GM19240 (cell line): ENCODE measurements at regions not wholly inside any gene's neighbourhood (a gene's known extent, or its start where the extent isn't known, plus 50 kb on each side); places are given as distances from the start of the nearest gene placed in this dataset.
"Not testable (repeated sequence)": the region's sequence is repeated elsewhere in the genome, so short reads cannot be mapped to it uniquely, and the experiment has no call there.

Experiments
- DNase-seq: peaks from one replicate; pipeline ENCODE4 v3.0.0; 2011; ENCODE audit warnings: low spot score; ENCODE audit not compliant: insufficient read length

DNA sequence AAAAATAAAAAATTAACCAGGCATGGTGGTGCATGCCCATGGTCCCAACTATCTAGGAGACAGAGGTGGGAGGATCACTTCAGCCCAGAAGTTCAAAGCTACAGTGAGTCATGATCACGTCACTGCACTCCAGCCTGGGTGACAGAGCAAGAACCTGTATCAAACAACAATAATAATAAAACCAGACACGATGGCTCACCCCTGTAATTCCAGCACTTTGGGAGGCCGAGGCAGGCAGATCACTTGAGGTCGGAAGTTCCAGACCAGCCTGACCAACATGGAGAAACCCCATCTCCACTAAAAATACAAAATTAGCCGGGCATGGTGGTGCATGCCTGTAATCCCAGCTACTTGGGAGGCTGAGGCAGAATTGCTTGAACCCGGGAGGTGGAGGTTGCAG is 159.4 kb downstream of the SKIDA1 start:
- not testable (repeated sequence) for DNase-seq

- DNase-seq = no peak
These were observed 161.0 kb downstream of the SKIDA1 start for GRCh38 chr10:21364196-21365114.

- DNase-seq = no peak
These were observed 161.8 kb downstream of the SKIDA1 start for GRCh38 chr10:21363731-21364104.

DNA sequence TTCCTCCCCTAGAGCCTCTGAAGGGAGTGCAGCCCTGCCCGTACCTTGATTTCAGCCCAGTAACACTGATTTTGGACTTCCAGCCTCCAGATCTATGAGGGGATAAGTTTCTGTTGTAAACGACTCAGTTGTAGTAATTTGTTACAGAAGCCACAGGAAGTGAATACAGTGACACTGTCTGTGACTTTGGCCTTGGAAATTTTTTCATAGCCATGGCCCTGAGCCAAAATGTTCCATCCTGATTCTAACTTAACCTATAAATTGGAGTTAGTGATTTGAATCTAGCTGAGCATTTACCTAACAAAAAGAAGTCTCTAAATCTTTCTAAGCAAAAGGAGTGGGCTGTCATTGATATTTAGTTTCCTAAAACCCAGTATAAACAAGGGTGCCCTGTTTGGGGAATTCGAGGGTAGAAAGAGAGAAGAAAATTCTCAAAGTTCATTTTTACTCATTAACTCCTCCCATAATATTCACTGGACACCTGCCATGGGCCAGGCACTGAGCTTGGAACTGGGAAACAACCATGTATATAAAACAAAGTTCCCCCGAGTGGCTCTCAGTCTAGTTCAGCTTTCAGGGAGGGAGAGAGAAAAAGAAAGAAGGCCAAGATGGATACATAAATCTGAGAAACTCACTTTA is 162.3 kb downstream of the SKIDA1 start:
- DNase-seq = no peak

- DNase-seq = no peak
These were observed 166.3 kb downstream of the SKIDA1 start for GRCh38 chr10:21359202-21359601.

GRCh38 chr10:21355591-21356011 is 169.9 kb downstream of the SKIDA1 start:
- no peak for DNase-seq

- no peak for DNase-seq
These were observed 172.6 kb downstream of the SKIDA1 start for GRCh38 chr10:21352886-21353285.

DNA sequence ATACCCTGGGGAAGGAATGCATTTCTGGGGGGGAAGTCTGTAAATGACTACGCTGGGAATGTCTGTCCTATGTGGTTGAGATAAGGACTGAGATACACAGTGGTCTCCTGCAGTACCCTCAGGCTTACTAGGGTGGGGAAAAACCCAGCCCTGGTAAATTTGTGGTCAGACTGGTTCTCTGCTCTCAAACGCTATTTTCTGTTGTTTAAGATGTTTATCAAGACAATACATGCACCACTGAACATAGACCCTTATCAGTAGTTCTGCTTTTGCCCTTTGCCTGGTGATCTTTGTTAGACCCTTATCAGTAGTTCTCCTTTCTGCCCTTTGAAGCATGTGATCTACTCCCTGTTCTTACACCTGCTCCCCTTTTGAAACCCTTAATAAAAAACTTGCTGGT is 173.9 kb downstream of the SKIDA1 start:
- DNase-seq = not testable (repeated sequence)

DNA sequence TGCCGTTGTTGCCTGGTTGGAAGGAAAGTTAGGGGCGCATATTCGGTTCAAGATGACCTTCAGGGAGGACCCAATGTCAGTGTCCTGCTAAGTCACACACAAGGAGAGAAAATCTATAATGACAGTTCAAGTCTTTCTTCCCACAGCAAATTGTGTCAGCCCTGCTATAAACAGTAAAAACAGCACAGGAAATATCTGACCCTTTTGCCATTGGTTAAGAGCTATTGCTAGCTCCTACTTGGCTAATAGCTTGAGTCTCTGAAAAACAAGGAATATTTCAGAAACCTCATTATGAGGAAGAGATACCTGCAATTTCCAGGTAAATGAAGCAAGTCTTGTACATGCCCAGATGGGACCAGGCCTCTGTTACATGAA is 175.6 kb downstream of the SKIDA1 start:
- DNase-seq = no peak

DNA sequence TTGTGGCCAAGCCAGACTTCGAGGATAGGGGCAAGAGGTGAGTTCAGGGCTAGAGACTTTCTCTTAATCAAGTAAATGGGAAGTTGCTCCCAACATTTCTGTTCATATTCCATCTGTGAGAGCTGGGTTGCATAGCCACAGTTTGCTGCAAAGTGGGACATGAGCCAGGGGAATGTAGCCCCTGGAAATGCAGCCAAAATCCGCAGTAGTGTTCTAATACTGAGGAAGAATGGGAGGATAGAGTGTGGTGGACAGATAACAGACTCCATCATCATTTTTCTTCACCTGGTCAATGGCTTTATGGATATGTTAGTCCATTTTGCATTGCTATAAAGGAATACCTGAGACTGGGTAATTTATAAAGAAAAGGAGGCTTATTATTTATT is 177.7 kb downstream of the SKIDA1 start:
- DNase-seq = no peak

GRCh38 chr10:21347043-21347784 is 178.3 kb downstream of the SKIDA1 start:
- DNase-seq = no peak

GRCh38 chr10:21343087-21343486 is 182.4 kb downstream of the SKIDA1 start:
- DNase-seq = no peak

DNA sequence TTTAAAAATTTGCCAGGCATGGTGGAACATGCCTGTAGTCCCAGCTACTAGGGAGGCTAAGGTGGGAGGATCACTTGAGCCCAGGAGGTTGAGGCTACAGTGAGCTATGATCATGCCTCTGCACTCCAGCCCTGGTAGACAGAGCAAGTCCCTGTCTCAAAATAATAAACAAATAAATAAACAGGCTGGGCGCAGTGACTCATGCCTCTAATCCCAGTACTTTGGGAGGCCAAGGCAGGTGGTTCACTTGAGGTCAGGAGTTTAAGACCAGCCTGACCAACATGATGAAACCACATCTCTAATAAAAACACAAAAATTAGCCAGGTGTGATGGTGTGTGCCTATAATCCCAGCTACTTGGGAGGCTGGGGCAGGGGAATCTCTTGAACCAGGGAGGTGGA is 183.0 kb downstream of the SKIDA1 start:
- DNase-seq = not testable (repeated sequence)

- DNase-seq = no peak
These were observed 185.2 kb downstream of the SKIDA1 start for GRCh38 chr10:21340331-21340730.

GRCh38 chr10:21337171-21337792 is 188.2 kb downstream of the SKIDA1 start:
- DNase-seq = no peak

GRCh38 chr10:21336476-21337170 is 188.9 kb downstream of the SKIDA1 start:
- DNase-seq = no peak

- DNase-seq = no peak
These were observed 190.4 kb downstream of the SKIDA1 start for GRCh38 chr10:21334891-21335696.

DNA sequence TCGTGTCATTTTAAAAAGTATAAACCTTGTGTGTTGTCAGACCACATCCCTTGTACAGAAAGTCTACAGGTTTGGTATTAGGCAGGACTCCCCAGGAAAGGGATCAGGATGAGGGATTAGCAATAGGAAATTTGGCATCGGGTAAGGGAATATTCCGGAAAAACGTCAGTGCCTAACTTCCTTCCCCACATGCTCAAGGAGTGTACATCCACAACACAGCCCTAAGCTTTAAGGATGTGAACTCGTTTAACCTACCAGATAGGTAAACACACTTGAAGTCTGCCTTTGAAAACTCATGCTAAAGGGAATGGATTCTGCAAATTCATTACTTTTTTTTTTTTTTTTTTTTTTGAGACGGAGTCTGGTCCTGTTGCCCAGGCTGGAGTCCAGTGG is 194.9 kb downstream of the SKIDA1 start:
- DNase-seq = no peak

- DNase-seq = no peak
These were observed 195.4 kb downstream of the SKIDA1 start for GRCh38 chr10:21329995-21330627.
